ENCODE measurements at regions not wholly inside any gene's neighbourhood (a gene's known extent, or its start where the extent isn't known, plus 50 kb on each side); places are given as distances from the start of the nearest gene placed in this dataset.

- TF ChIP-seq CTCF (IDR thresholded peaks at IDR 0.05) = no peak
- peaks cover 24% of the 10 kb centered on the region for H3K4me1 Mint-ChIP-seq
- DNase-seq = no peak
- H3K4me3 Mint-ChIP-seq = no peak overlapping the region
- no peak overlapping the region for H3K27ac Mint-ChIP-seq
- H3K9me3 Mint-ChIP-seq = no peaks in the 10 kb centered on the region
- no peaks in the 10 kb centered on the region for H3K36me3 Mint-ChIP-seq (ENCODE audit: low read depth)
- H3K27me3 Mint-ChIP-seq (ENCODE audit: low read depth, poor library complexity) = peaks cover 3% of the 10 kb centered on the region
Measured at GRCh38 chr15:66864871-66865281, 162.8 kb downstream of the SMAD6 start.

- no peak for TF ChIP-seq CTCF (IDR thresholded peaks at IDR 0.05)
- Mint-ChIP-seq H3K9me3 (no peaks in the 10 kb centered on the region), H3K27ac (no peak overlapping the region), H3K27me3 (ENCODE audit: low read depth, poor library complexity) (peaks cover 3% of the 10 kb centered on the region), H3K36me3 (ENCODE audit: low read depth) (no peaks in the 10 kb centered on the region), H3K4me1 (peaks cover 24% of the 10 kb centered on the region), H3K4me3 (no peak overlapping the region)
- no peak for DNase-seq
Measured at GRCh38 chr15:66865622-66866611, 163.9 kb downstream of the SMAD6 start.

GRCh38 chr15:66866656-66867055 lies 164.6 kb downstream of the SMAD6 start:
- H3K36me3 Mint-ChIP-seq (ENCODE audit: low read depth) = no peaks in the 10 kb centered on the region
- H3K4me1 Mint-ChIP-seq = peaks cover 24% of the 10 kb centered on the region
- H3K4me3 Mint-ChIP-seq = no peak overlapping the region
- H3K9me3 Mint-ChIP-seq = no peaks in the 10 kb centered on the region
- TF ChIP-seq CTCF (IDR thresholded peaks at IDR 0.05) = no peak
- no peak overlapping the region for H3K27ac Mint-ChIP-seq
- no peak for DNase-seq
- peaks cover 3% of the 10 kb centered on the region for H3K27me3 Mint-ChIP-seq (ENCODE audit: low read depth, poor library complexity)

- Mint-ChIP-seq H3K36me3 (ENCODE audit: low read depth) (no peaks in the 10 kb centered on the region), H3K27me3 (ENCODE audit: low read depth, poor library complexity) (peaks cover 4% of the 10 kb centered on the region), H3K27ac (no peak overlapping the region), H3K4me1 (peaks cover 14% of the 10 kb centered on the region), H3K9me3 (no peaks in the 10 kb centered on the region), H3K4me3 (no peak overlapping the region)
- no peak for DNase-seq
- TF ChIP-seq CTCF (IDR thresholded peaks at IDR 0.05) = no peak
Measured at GRCh38 chr15:66868918-66869317, 166.9 kb downstream of the SMAD6 start.

GRCh38 chr15:66870880-66871388 lies 168.9 kb downstream of the SMAD6 start:
- peaks cover 9% of the 10 kb centered on the region for H3K27me3 Mint-ChIP-seq (ENCODE audit: low read depth, poor library complexity)
- H3K36me3 Mint-ChIP-seq (ENCODE audit: low read depth) = no peaks in the 10 kb centered on the region
- H3K4me3 Mint-ChIP-seq = no peak overlapping the region
- DNase-seq = no peak
- H3K9me3 Mint-ChIP-seq = no peaks in the 10 kb centered on the region
- H3K4me1 Mint-ChIP-seq = peaks cover 20% of the 10 kb centered on the region
- no peak for TF ChIP-seq CTCF (IDR thresholded peaks at IDR 0.05)
- H3K27ac Mint-ChIP-seq = no peak overlapping the region

Measured in nephron progenitor cell (in vitro differentiated cells).